Tibial artery (tissue), 4 donors: ENCODE measurements at regions not wholly inside any gene's neighbourhood (a gene's known extent, or its start where the extent isn't known, plus 50 kb on each side); places are given as distances from the start of the nearest gene placed in this dataset.

Experiments
- DNase-seq, 2 donors: peaks; one replicate each; pipeline ENCODE4 v3.0.0-alpha.2; 2019
- H3K27ac ChIP-seq, 2 donors: fragments of 200-600 bp; sonication (generic) in 1 of 2; 1 replicate in 1 of 2; 2 replicates in 1 of 2; pipeline ENCODE4 v1.5.1; 2018 to 2019; ENCODE audit warnings: mild to moderate bottlenecking in 1 of 2
- H3K27me3 ChIP-seq, 2 donors: fragments of 200-600 bp; sonication (generic) in 1 of 2; one replicate each; pipeline versions ENCODE4 v1.5.1 to v1.6.0; 2016 to 2019
- H3K36me3 ChIP-seq, 3 donors: fragments of 200-600 bp; sonication (generic) in 2 of 3; one replicate each; pipeline ENCODE4 v1.5.1; 2016 to 2019; ENCODE audit warnings: mild to moderate bottlenecking in 2 of 3
- H3K4me1 ChIP-seq, 4 donors: fragments of 200-600 bp; sonication (generic) in 2 of 4; 1 replicate in 3 of 4; 2 replicates in 1 of 4; pipeline ENCODE4 v1.5.1; 2016 to 2019
- H3K4me3 ChIP-seq, 2 donors: fragments of 200-600 bp; sonication (generic) in 1 of 2; 1 replicate in 1 of 2; 2 replicates in 1 of 2; pipeline ENCODE4 v1.5.1; 2018 to 2019; ENCODE audit warnings: mild to moderate bottlenecking in 2 of 2
- H3K9me3 ChIP-seq, 3 donors: fragments of 200-600 bp; sonication (generic) in 1 of 3; one replicate each; pipeline ENCODE4 v1.5.1; 2016 to 2019
- CTCF ChIP-seq, 2 experiments: fragments of 200-600 bp in 1 of 2; fragments of 450-650 bp in 1 of 2; IDR thresholded peaks; one replicate each; pipeline ENCODE4 v1.5.1; 2017 to 2019; ENCODE audit warnings: antibody characterized with exemption in 2 of 2, mild to moderate bottlenecking in 1 of 2, moderate library complexity in 1 of 2
- intact Hi-C: fragments of 100-400 bp; cut with DNase I; formaldehyde crosslinking; loops from one replicate; pipeline ENCODE4 v1.15.0; 2023; ENCODE audit warnings: low total_unique reads

GRCh38 chr13:88104576-88104975, 433.4 kb downstream of the SLITRK5 start:
- no peaks in the 10 kb centered on the region for H3K9me3 ChIP-seq
- TF ChIP-seq CTCF (IDR thresholded peaks at IDR 0.05), result no peak
- H3K4me1 ChIP-seq, result peaks cover 0 to 11% (median 0%) of the 10 kb centered on the region in 4 donors
- no peak overlapping the region for H3K27ac ChIP-seq
- intact Hi-C loops, result no loop called here
- no peaks in the 10 kb centered on the region for H3K36me3 ChIP-seq
- no peak overlapping the region for H3K4me3 ChIP-seq
- no peak for DNase-seq
- H3K27me3 ChIP-seq, result no peaks in the 10 kb centered on the region

- Histone ChIP-seq H3K27ac (no peak overlapping the region), H3K27me3 (no peaks in the 10 kb centered on the region), H3K9me3 (no peaks in the 10 kb centered on the region), H3K4me3 (no peak overlapping the region), H3K4me1 (peaks cover 0 to 11% (median 0%) of the 10 kb centered on the region in 4 donors), H3K36me3 (no peaks in the 10 kb centered on the region)
- no peak for DNase-seq
- intact Hi-C loops, result loop anchor here (1.0 kb wide), 1 partner anchor 17 kb away; no protein-coding TSS in a partner anchor
- TF ChIP-seq CTCF (IDR thresholded peaks at IDR 0.05), result no peak
Observed at GRCh38 chr13:88107570-88107969, 436.4 kb downstream of the SLITRK5 start.

GRCh38 chr13:88112526-88112925, 441.4 kb downstream of the SLITRK5 start:
- no peaks in the 10 kb centered on the region for H3K9me3 ChIP-seq
- no peak overlapping the region for H3K4me3 ChIP-seq
- H3K27me3 ChIP-seq, result no peaks in the 10 kb centered on the region
- H3K36me3 ChIP-seq, result no peaks in the 10 kb centered on the region
- no peak overlapping the region for H3K27ac ChIP-seq
- H3K4me1 ChIP-seq, result no peaks in the 10 kb centered on the region
- intact Hi-C loops, result no loop called here
- no peak for TF ChIP-seq CTCF (IDR thresholded peaks at IDR 0.05)
- DNase-seq, result no peak

GRCh38 chr13:88115976-88116375, 444.8 kb downstream of the SLITRK5 start:
- Histone ChIP-seq H3K4me3 (no peak overlapping the region), H3K4me1 (no peaks in the 10 kb centered on the region), H3K27me3 (no peaks in the 10 kb centered on the region), H3K27ac (no peak overlapping the region), H3K36me3 (no peaks in the 10 kb centered on the region), H3K9me3 (no peaks in the 10 kb centered on the region)
- DNase-seq, result no peak
- intact Hi-C loops, result no loop called here
- no peak for TF ChIP-seq CTCF (IDR thresholded peaks at IDR 0.05)

GRCh38 chr13:88118952-88119351, 447.8 kb downstream of the SLITRK5 start:
- no peak for TF ChIP-seq CTCF (IDR thresholded peaks at IDR 0.05)

GRCh38 chr13:88124142-88124541, 453.0 kb downstream of the SLITRK5 start:
- TF ChIP-seq CTCF (IDR thresholded peaks at IDR 0.05), result no peak
- H3K9me3 ChIP-seq, result no peaks in the 10 kb centered on the region
- no peaks in the 10 kb centered on the region for H3K4me1 ChIP-seq
- H3K27me3 ChIP-seq, result no peaks in the 10 kb centered on the region
- no peaks in the 10 kb centered on the region for H3K36me3 ChIP-seq
- H3K27ac ChIP-seq, result no peak overlapping the region
- intact Hi-C loops, result loop anchor here (1.0 kb wide), 1 partner anchor 17 kb away; no protein-coding TSS in a partner anchor
- no peak overlapping the region for H3K4me3 ChIP-seq
- no peak for DNase-seq

More at GRCh38 chr13:88118952-88119351, 447.8 kb downstream of the SLITRK5 start:
- H3K27ac ChIP-seq, result no peak overlapping the region
- H3K4me1 ChIP-seq, result no peaks in the 10 kb centered on the region
- no peaks in the 10 kb centered on the region for H3K9me3 ChIP-seq
- H3K27me3 ChIP-seq, result no peaks in the 10 kb centered on the region
- no peak for DNase-seq
- H3K36me3 ChIP-seq, result no peaks in the 10 kb centered on the region
- intact Hi-C loops, result no loop called here
- no peak overlapping the region for H3K4me3 ChIP-seq
